Neural cell (in vitro differentiated cells): ENCODE measurements at regions not wholly inside any gene's neighbourhood (a gene's known extent, or its start where the extent isn't known, plus 50 kb on each side); places are given as distances from the start of the nearest gene placed in this dataset.

Experiments
- H2AFZ ChIP-seq: fragments of 200-600, 300-800 bp; sonication (generic), shearing (Covaris generic); 2 replicates; pipeline ENCODE4 v1.6.0; 2014; ENCODE audit warnings: low read depth, mild to moderate bottlenecking, antibody characterized with exemption, low read length, moderate library complexity
- H3F3A ChIP-seq: fragments of 200-600 bp; shearing (Covaris generic); 2 replicates; pipeline ENCODE4 v1.6.1; 2016; ENCODE audit warnings: mild to moderate bottlenecking, moderate library complexity, mixed read lengths, antibody characterized with exemption, low read length; ENCODE audit not compliant: insufficient read depth, poor library complexity, severe bottlenecking
- H3K27ac ChIP-seq: fragments of 200-600, 300-800 bp; sonication (generic), shearing (Covaris generic); 2 replicates; pipeline ENCODE4 v1.5.1; 2014; ENCODE audit warnings: mild to moderate bottlenecking, low read length, moderate library complexity
- H3K27me3 ChIP-seq: fragments of 300-800, 200-600 bp; sonication (generic), shearing (Covaris generic); 2 replicates; pipeline ENCODE4 v1.6.0; 2014; ENCODE audit warnings: mild to moderate bottlenecking, low read depth, low read length, moderate library complexity; ENCODE audit not compliant: insufficient read depth
- H3K36me3 ChIP-seq: fragments of 300-800, 200-600 bp; sonication (generic), shearing (Covaris generic); 2 replicates; pipeline ENCODE4 v1.5.1; 2014; ENCODE audit warnings: mild to moderate bottlenecking, antibody characterized with exemption, low read length, moderate library complexity; ENCODE audit not compliant: insufficient read depth
- H3K4me2 ChIP-seq: fragments of 300-800, 200-600 bp; sonication (generic), shearing (Covaris generic); 2 replicates; pipeline ENCODE4 v1.6.0; 2014; ENCODE audit warnings: mild to moderate bottlenecking, low read length
- H3K4me3 ChIP-seq: fragments of 300-800, 200-600 bp; sonication (generic), shearing (Covaris generic); 2 replicates; pipeline ENCODE4 v1.5.1; 2014; ENCODE audit warnings: mild to moderate bottlenecking, low read length, moderate library complexity
- H3K79me2 ChIP-seq: fragments of 200-600 bp; shearing (Covaris generic); replicated peaks from 2 replicates; pipeline ENCODE4 v1.6.0; 2014; ENCODE audit warnings: mild to moderate bottlenecking, low read length, moderate library complexity; ENCODE audit not compliant: insufficient read depth
- H3K9ac ChIP-seq: fragments of 300-800, 200-600 bp; sonication (generic), shearing (Covaris generic); 2 replicates; pipeline ENCODE4 v1.6.1; 2016; ENCODE audit warnings: mild to moderate bottlenecking, low read length, mixed read lengths
- H3K9me2 ChIP-seq: fragments of 200-600 bp; shearing (Covaris generic); 2 replicates; pipeline ENCODE4 v1.6.1; 2016; ENCODE audit warnings: mild to moderate bottlenecking, low read length, mixed read lengths; ENCODE audit not compliant: insufficient read depth
- H3K9me3 ChIP-seq: fragments of 200-600, 300-800 bp; sonication (generic), shearing (Covaris generic); 2 replicates; pipeline ENCODE4 v1.6.1; 2016; ENCODE audit warnings: mild to moderate bottlenecking, mixed run types, low read length, moderate library complexity, mixed read lengths
- H4K20me1 ChIP-seq: fragments of 200-600 bp; shearing (Covaris generic); 2 replicates; pipeline ENCODE4 v1.6.1; 2016; ENCODE audit warnings: mild to moderate bottlenecking, mixed run types; ENCODE audit not compliant: insufficient read depth
- CTCF ChIP-seq: fragments of 450-650 bp; IDR thresholded peaks from 2 replicates; pipeline ENCODE4 v1.5.1; 2014; ENCODE audit warnings: antibody characterized with exemption, mild to moderate bottlenecking, moderate library complexity; ENCODE audit not compliant: poor library complexity, severe bottlenecking
- EP300 ChIP-seq: fragments of 450-650 bp; conservative IDR thresholded peaks from 2 replicates; pipeline ENCODE4 v1.6.1; 2014; ENCODE audit warnings: antibody characterized with exemption, mild to moderate bottlenecking, moderate library complexity; ENCODE audit not compliant: poor library complexity, severe bottlenecking
- EZH2 ChIP-seq: fragments of 200-600, 300-800 bp; shearing (Covaris generic), sonication (generic); IDR thresholded peaks from 2 replicates; pipeline ENCODE4 v1.6.1; 2014; ENCODE audit warnings: antibody characterized with exemption, low read length, borderline replicate concordance, mild to moderate bottlenecking; ENCODE audit not compliant: insufficient read depth, poor library complexity, severe bottlenecking
- MXI1 ChIP-seq: fragments of 450-650 bp; conservative IDR thresholded peaks from 2 replicates; pipeline ENCODE4 v1.6.1; 2014; ENCODE audit warnings: antibody characterized with exemption, mild to moderate bottlenecking; ENCODE audit not compliant: poor library complexity, severe bottlenecking
- POLR2AphosphoS5 ChIP-seq: IDR thresholded peaks from 2 replicates; pipeline ENCODE4 v1.6.1; 2012
- RAD21 ChIP-seq: fragments of 450-650 bp; conservative IDR thresholded peaks from 2 replicates; pipeline ENCODE4 v1.6.1; 2014; ENCODE audit warnings: antibody characterized with exemption, mild to moderate bottlenecking, moderate library complexity
- REST ChIP-seq: IDR thresholded peaks from 2 replicates; pipeline ENCODE4 v1.6.1; 2012; ENCODE audit warnings: borderline replicate concordance
- SMC3 ChIP-seq: fragments of 450-650 bp; conservative IDR thresholded peaks from 2 replicates; pipeline ENCODE4 v1.6.1; 2014; ENCODE audit warnings: antibody characterized with exemption, mild to moderate bottlenecking, moderate library complexity; ENCODE audit not compliant: poor library complexity
- TAF1 ChIP-seq: IDR thresholded peaks from 2 replicates; pipeline ENCODE4 v1.6.1; 2012; ENCODE audit warnings: low read depth

- Histone ChIP-seq H3K9me3 (no peaks in the 10 kb centered on the region), H3K27me3 (no peaks in the 10 kb centered on the region), H3K4me3 (no peak overlapping the region), H3F3A (no peaks in the 10 kb centered on the region), H3K79me2 (no peaks in the 10 kb centered on the region), H3K9ac (no peak overlapping the region), H3K36me3 (no peaks in the 10 kb centered on the region), H3K27ac (no peak overlapping the region), H4K20me1 (no peaks in the 10 kb centered on the region), H3K9me2 (no peaks in the 10 kb centered on the region), H2AFZ (no peak overlapping the region), H3K4me2 (no peak overlapping the region)
- TF ChIP-seq EP300 (no peak), MXI1 (no peak), POLR2AphosphoS5 (no peak), CTCF (no peak), EZH2 (no peak), RAD21 (no peak), TAF1 (no peak), REST (no peak), SMC3 (no peak)
These were observed 620.8 kb upstream of the ADGRL3 start for GRCh38 chr4:60579335-60579734.

- no peak overlapping the region for H2AFZ ChIP-seq
These were observed 618.1 kb upstream of the ADGRL3 start for GRCh38 chr4:60581919-60582536.

More at GRCh38 chr4:60581919-60582536, 618.1 kb upstream of the ADGRL3 start:
- Histone ChIP-seq H3K4me2 (no peak overlapping the region), H3K79me2 (no peaks in the 10 kb centered on the region), H3K4me3 (no peak overlapping the region), H3K9ac (no peak overlapping the region), H3K9me3 (no peaks in the 10 kb centered on the region), H3K9me2 (no peaks in the 10 kb centered on the region), H3K27ac (no peak overlapping the region), H4K20me1 (no peaks in the 10 kb centered on the region), H3K36me3 (no peaks in the 10 kb centered on the region), H3K27me3 (no peaks in the 10 kb centered on the region), H3F3A (no peaks in the 10 kb centered on the region)
- TF ChIP-seq POLR2AphosphoS5 (no peak), REST (no peak), TAF1 (no peak), SMC3 (no peak), MXI1 (no peak), EZH2 (no peak), RAD21 (no peak)
